ENCODE measurements at regions not wholly inside any gene's neighbourhood (a gene's known extent, or its start where the extent isn't known, plus 50 kb on each side); places are given as distances from the start of the nearest gene placed in this dataset.

- H3K4me1 ChIP-seq (ENCODE audit: control insufficient read depth in 4 of 4, insufficient read depth in 4 of 4, low read length in 3 of 4), result no peaks in the 10 kb centered on the region
- no peaks in the 10 kb centered on the region for H3K36me3 ChIP-seq (ENCODE audit: control insufficient read depth in 4 of 4, insufficient read depth in 3 of 4, low read depth in 1 of 4, low read length in 3 of 4)
- H3K9me3 ChIP-seq (ENCODE audit: control insufficient read depth in 4 of 4, low read length in 3 of 4), result no peaks in the 10 kb centered on the region
- TF ChIP-seq RAD21 (IDR thresholded peaks at IDR 0.05), result no peak
- no peak for TF ChIP-seq YY1 (IDR thresholded peaks at IDR 0.05)
- no peak overlapping the region for H3K27ac ChIP-seq (ENCODE audit: low read depth in 1 of 2, low read length in 2 of 2)
- 83% methylated on average over 19 of the region's 19 CpGs for WGBS
- peaks cover 0 to 3% (median 0%) of the 10 kb centered on the region in 4 donors for H3K27me3 ChIP-seq (ENCODE audit: control insufficient read depth in 4 of 4, insufficient read depth in 4 of 4, low read length in 3 of 4)
- DNase-seq (ENCODE audit: low spot score), result peak; percentile 27
- no peak overlapping the region for H3K9ac ChIP-seq (ENCODE audit: low read depth in 1 of 2, low read length in 2 of 2)
- H3K4me3 ChIP-seq (ENCODE audit: low read depth in 1 of 3, low read length in 3 of 3), result no peak overlapping the region
Observed at GRCh38 chr2:239806758-239807434, 218.2 kb downstream of the NDUFA10 start.

DNA sequence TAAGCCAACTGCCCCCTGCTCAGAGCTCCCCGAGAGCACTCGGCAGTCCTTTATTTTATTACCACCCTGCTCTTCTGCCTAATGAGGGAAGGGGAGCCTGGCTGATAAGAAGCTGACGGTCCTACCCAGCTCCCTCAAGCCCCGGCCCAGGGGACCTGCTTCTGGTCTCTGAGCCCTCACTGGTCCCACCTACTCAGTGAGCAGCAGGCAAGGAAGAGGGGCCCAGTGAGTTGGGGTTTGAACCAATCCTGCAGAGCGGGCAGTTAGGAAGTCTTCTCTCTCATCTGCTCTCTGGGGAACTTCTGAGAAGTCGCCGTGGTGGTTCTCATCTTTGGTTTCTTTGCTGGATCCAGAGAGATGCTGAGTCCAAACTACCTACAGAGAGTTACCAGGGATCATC, 218.9 kb downstream of the NDUFA10 start:
- peaks cover 0 to 3% (median 0%) of the 10 kb centered on the region in 4 donors for H3K27me3 ChIP-seq (ENCODE audit: control insufficient read depth in 4 of 4, insufficient read depth in 4 of 4, low read length in 3 of 4)
- no peaks in the 10 kb centered on the region for H3K36me3 ChIP-seq (ENCODE audit: control insufficient read depth in 4 of 4, insufficient read depth in 3 of 4, low read depth in 1 of 4, low read length in 3 of 4)
- no peaks in the 10 kb centered on the region for H3K4me1 ChIP-seq (ENCODE audit: control insufficient read depth in 4 of 4, insufficient read depth in 4 of 4, low read length in 3 of 4)
- no peak overlapping the region for H3K9ac ChIP-seq (ENCODE audit: low read depth in 1 of 2, low read length in 2 of 2)
- 81% methylated on average over 7 of the region's 7 CpGs for WGBS
- H3K27ac ChIP-seq (ENCODE audit: low read depth in 1 of 2, low read length in 2 of 2), result no peak overlapping the region
- TF ChIP-seq GABPA (IDR thresholded peaks at IDR 0.05 in 1 of 2, conservative IDR thresholded peaks at IDR 0.05 in 1 of 2), result no peak
- TF ChIP-seq FOXA2 (IDR thresholded peaks at IDR 0.05), result no peak
- no peak for TF ChIP-seq EGR1 (IDR thresholded peaks at IDR 0.05; ENCODE audit: low read depth in 2 of 2)
- no peak for TF ChIP-seq RXRA (IDR thresholded peaks at IDR 0.05)
- no peak for TF ChIP-seq YY1 (IDR thresholded peaks at IDR 0.05)
- TF ChIP-seq NR2F2 (IDR thresholded peaks at IDR 0.05), result no peak
- no peak for TF ChIP-seq SP1 (IDR thresholded peaks at IDR 0.05)
- TF ChIP-seq TAF1 (conservative IDR thresholded peaks at IDR 0.05), result no peak
- DNase-seq (ENCODE audit: low spot score), result peak; percentile 23
- H3K4me3 ChIP-seq (ENCODE audit: low read depth in 1 of 3, low read length in 3 of 3), result no peak overlapping the region
- H3K9me3 ChIP-seq (ENCODE audit: control insufficient read depth in 4 of 4, low read length in 3 of 4), result no peaks in the 10 kb centered on the region

- Histone ChIP-seq H3K27ac (ENCODE audit: low read depth in 1 of 2, low read length in 2 of 2) (no peak overlapping the region), H3K4me1 (ENCODE audit: control insufficient read depth in 4 of 4, insufficient read depth in 4 of 4, low read length in 3 of 4) (no peaks in the 10 kb centered on the region), H3K4me3 (ENCODE audit: low read depth in 1 of 3, low read length in 3 of 3) (no peak overlapping the region), H3K9me3 (ENCODE audit: control insufficient read depth in 4 of 4, low read length in 3 of 4) (no peaks in the 10 kb centered on the region), H3K36me3 (ENCODE audit: control insufficient read depth in 4 of 4, insufficient read depth in 3 of 4, low read depth in 1 of 4, low read length in 3 of 4) (no peaks in the 10 kb centered on the region), H3K9ac (ENCODE audit: low read depth in 1 of 2, low read length in 2 of 2) (no peak overlapping the region), H3K27me3 (ENCODE audit: control insufficient read depth in 4 of 4, insufficient read depth in 4 of 4, low read length in 3 of 4) (peaks cover 0 to 3% (median 0%) of the 10 kb centered on the region in 4 donors)
- DNase-seq (ENCODE audit: low spot score), result peak; percentile 8
- 70% methylated on average over 14 of the region's 14 CpGs for WGBS
- no peak for TF ChIP-seq YY1 (IDR thresholded peaks at IDR 0.05)
- TF ChIP-seq HNF4G (IDR thresholded peaks at IDR 0.05), result no peak
Observed at GRCh38 chr2:239805414-239805813, 219.7 kb downstream of the NDUFA10 start.

- peaks cover 0 to 3% (median 0%) of the 10 kb centered on the region in 4 donors for H3K27me3 ChIP-seq (ENCODE audit: control insufficient read depth in 4 of 4, insufficient read depth in 4 of 4, low read length in 3 of 4)
- DNase-seq (ENCODE audit: low spot score), result peak; percentile 14
- H3K9ac ChIP-seq (ENCODE audit: low read depth in 1 of 2, low read length in 2 of 2), result no peak overlapping the region
- WGBS, result 90% methylated on average over 12 of the region's 12 CpGs
- H3K27ac ChIP-seq (ENCODE audit: low read depth in 1 of 2, low read length in 2 of 2), result no peak overlapping the region
- no peaks in the 10 kb centered on the region for H3K9me3 ChIP-seq (ENCODE audit: control insufficient read depth in 4 of 4, low read length in 3 of 4)
- H3K36me3 ChIP-seq (ENCODE audit: control insufficient read depth in 4 of 4, insufficient read depth in 3 of 4, low read depth in 1 of 4, low read length in 3 of 4), result no peaks in the 10 kb centered on the region
- TF ChIP-seq EGR1 (IDR thresholded peaks at IDR 0.05; ENCODE audit: low read depth in 2 of 2) (no peak), TAF1 (conservative IDR thresholded peaks at IDR 0.05) (no peak), REST (IDR thresholded peaks at IDR 0.05) (no peak), RXRA (IDR thresholded peaks at IDR 0.05) (no peak), JUND (IDR thresholded peaks at IDR 0.05) (no peak), FOXA1 (IDR thresholded peaks at IDR 0.05) (no peak), GABPA (IDR thresholded peaks at IDR 0.05 in 1 of 2, conservative IDR thresholded peaks at IDR 0.05 in 1 of 2) (no peak)
- TF ChIP-seq, protein P1, sequence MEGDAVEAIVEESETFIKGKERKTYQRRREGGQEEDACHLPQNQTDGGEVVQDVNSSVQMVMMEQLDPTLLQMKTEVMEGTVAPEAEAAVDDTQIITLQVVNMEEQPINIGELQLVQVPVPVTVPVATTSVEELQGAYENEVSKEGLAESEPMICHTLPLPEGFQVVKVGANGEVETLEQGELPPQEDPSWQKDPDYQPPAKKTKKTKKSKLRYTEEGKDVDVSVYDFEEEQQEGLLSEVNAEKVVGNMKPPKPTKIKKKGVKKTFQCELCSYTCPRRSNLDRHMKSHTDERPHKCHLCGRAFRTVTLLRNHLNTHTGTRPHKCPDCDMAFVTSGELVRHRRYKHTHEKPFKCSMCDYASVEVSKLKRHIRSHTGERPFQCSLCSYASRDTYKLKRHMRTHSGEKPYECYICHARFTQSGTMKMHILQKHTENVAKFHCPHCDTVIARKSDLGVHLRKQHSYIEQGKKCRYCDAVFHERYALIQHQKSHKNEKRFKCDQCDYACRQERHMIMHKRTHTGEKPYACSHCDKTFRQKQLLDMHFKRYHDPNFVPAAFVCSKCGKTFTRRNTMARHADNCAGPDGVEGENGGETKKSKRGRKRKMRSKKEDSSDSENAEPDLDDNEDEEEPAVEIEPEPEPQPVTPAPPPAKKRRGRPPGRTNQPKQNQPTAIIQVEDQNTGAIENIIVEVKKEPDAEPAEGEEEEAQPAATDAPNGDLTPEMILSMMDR (IDR thresholded peaks at IDR 0.05; ENCODE audit: low read depth, low read length, missing input control), result no peak
- no peaks in the 10 kb centered on the region for H3K4me1 ChIP-seq (ENCODE audit: control insufficient read depth in 4 of 4, insufficient read depth in 4 of 4, low read length in 3 of 4)
- H3K4me3 ChIP-seq (ENCODE audit: low read depth in 1 of 3, low read length in 3 of 3), result no peak overlapping the region
Observed at GRCh38 chr2:239805043-239805329, 220.2 kb downstream of the NDUFA10 start.

All from liver (tissue), 8 donors.